ENCODE measurements at regions not wholly inside any gene's neighbourhood (a gene's known extent, or its start where the extent isn't known, plus 50 kb on each side); places are given as distances from the start of the nearest gene placed in this dataset.

- Histone ChIP-seq H3K4me1 (ENCODE audit: control insufficient read depth in 2 of 2, insufficient read depth in 2 of 2, low read length in 1 of 2) (no peaks in the 10 kb centered on the region), H3K27ac (ENCODE audit: low read depth in 2 of 2, low read length in 1 of 2) (no peak overlapping the region)
These were observed 2168.6 kb upstream of the PIK3C3 start for GRCh38 chr18:39786477-39786876.

GRCh38 chr18:39784541-39784940 lies 2170.5 kb upstream of the PIK3C3 start:
- H3K9me3 ChIP-seq (ENCODE audit: control insufficient read depth in 2 of 2, insufficient read depth in 1 of 2, low read depth in 1 of 2, low read length in 1 of 2), result no peaks in the 10 kb centered on the region
- H3K4me1 ChIP-seq (ENCODE audit: control insufficient read depth in 2 of 2, insufficient read depth in 2 of 2, low read length in 1 of 2), result no peaks in the 10 kb centered on the region
- H3K27me3 ChIP-seq (ENCODE audit: control insufficient read depth in 1 of 2, insufficient read depth in 2 of 2, low read length in 2 of 2), result no peaks in the 10 kb centered on the region
- H3K36me3 ChIP-seq (ENCODE audit: control insufficient read depth in 2 of 2, insufficient read depth in 2 of 2, low read length in 1 of 2), result no peaks in the 10 kb centered on the region
- H3K4me3 ChIP-seq (ENCODE audit: low read depth in 1 of 2, low read length in 2 of 2), result no peak overlapping the region
- no peak overlapping the region for H3K27ac ChIP-seq (ENCODE audit: low read depth in 2 of 2, low read length in 1 of 2)
- 92 to 95% methylated on average over 5 of the region's 5 CpGs for WGBS, 2 donors

More at GRCh38 chr18:39786477-39786876, 2168.6 kb upstream of the PIK3C3 start:
- no peaks in the 10 kb centered on the region for H3K9me3 ChIP-seq (ENCODE audit: control insufficient read depth in 2 of 2, insufficient read depth in 1 of 2, low read depth in 1 of 2, low read length in 1 of 2)
- H3K27me3 ChIP-seq (ENCODE audit: control insufficient read depth in 1 of 2, insufficient read depth in 2 of 2, low read length in 2 of 2), result no peaks in the 10 kb centered on the region
- H3K4me3 ChIP-seq (ENCODE audit: low read depth in 1 of 2, low read length in 2 of 2), result no peak overlapping the region
- H3K36me3 ChIP-seq (ENCODE audit: control insufficient read depth in 2 of 2, insufficient read depth in 2 of 2, low read length in 1 of 2), result no peaks in the 10 kb centered on the region

- Histone ChIP-seq H3K4me3 (ENCODE audit: low read depth in 1 of 2, low read length in 2 of 2) (no peak overlapping the region), H3K4me1 (ENCODE audit: control insufficient read depth in 2 of 2, insufficient read depth in 2 of 2, low read length in 1 of 2) (no peaks in the 10 kb centered on the region), H3K27ac (ENCODE audit: low read depth in 2 of 2, low read length in 1 of 2) (no peak overlapping the region), H3K27me3 (ENCODE audit: control insufficient read depth in 1 of 2, insufficient read depth in 2 of 2, low read length in 2 of 2) (no peaks in the 10 kb centered on the region), H3K9me3 (ENCODE audit: control insufficient read depth in 2 of 2, insufficient read depth in 1 of 2, low read depth in 1 of 2, low read length in 1 of 2) (no peaks in the 10 kb centered on the region), H3K36me3 (ENCODE audit: control insufficient read depth in 2 of 2, insufficient read depth in 2 of 2, low read length in 1 of 2) (no peaks in the 10 kb centered on the region)
- WGBS, 2 donors, result 66 to 69% methylated on average over 6 of the region's 6 CpGs
These were observed 2173.5 kb upstream of the PIK3C3 start for GRCh38 chr18:39781565-39781964.

GRCh38 chr18:39780774-39781173 lies 2174.3 kb upstream of the PIK3C3 start:
- no peaks in the 10 kb centered on the region for H3K36me3 ChIP-seq (ENCODE audit: control insufficient read depth in 2 of 2, insufficient read depth in 2 of 2, low read length in 1 of 2)
- H3K27ac ChIP-seq (ENCODE audit: low read depth in 2 of 2, low read length in 1 of 2), result no peak overlapping the region
- WGBS, 2 donors, result 78 to 81% methylated on average over 4 of the region's 4 CpGs
- H3K27me3 ChIP-seq (ENCODE audit: control insufficient read depth in 1 of 2, insufficient read depth in 2 of 2, low read length in 2 of 2), result no peaks in the 10 kb centered on the region
- H3K4me3 ChIP-seq (ENCODE audit: low read depth in 1 of 2, low read length in 2 of 2), result no peak overlapping the region
- H3K9me3 ChIP-seq (ENCODE audit: control insufficient read depth in 2 of 2, insufficient read depth in 1 of 2, low read depth in 1 of 2, low read length in 1 of 2), result no peaks in the 10 kb centered on the region
- no peaks in the 10 kb centered on the region for H3K4me1 ChIP-seq (ENCODE audit: control insufficient read depth in 2 of 2, insufficient read depth in 2 of 2, low read length in 1 of 2)

GRCh38 chr18:39779926-39780325 lies 2175.1 kb upstream of the PIK3C3 start:
- no peaks in the 10 kb centered on the region for H3K9me3 ChIP-seq (ENCODE audit: control insufficient read depth in 2 of 2, insufficient read depth in 1 of 2, low read depth in 1 of 2, low read length in 1 of 2)
- H3K4me3 ChIP-seq (ENCODE audit: low read depth in 1 of 2, low read length in 2 of 2), result no peak overlapping the region
- no peak overlapping the region for H3K27ac ChIP-seq (ENCODE audit: low read depth in 2 of 2, low read length in 1 of 2)
- H3K36me3 ChIP-seq (ENCODE audit: control insufficient read depth in 2 of 2, insufficient read depth in 2 of 2, low read length in 1 of 2), result no peaks in the 10 kb centered on the region
- 95 to 98% methylated on average over 2 of the region's 2 CpGs for WGBS, 2 donors
- H3K27me3 ChIP-seq (ENCODE audit: control insufficient read depth in 1 of 2, insufficient read depth in 2 of 2, low read length in 2 of 2), result no peaks in the 10 kb centered on the region
- no peaks in the 10 kb centered on the region for H3K4me1 ChIP-seq (ENCODE audit: control insufficient read depth in 2 of 2, insufficient read depth in 2 of 2, low read length in 1 of 2)

- Histone ChIP-seq H3K9me3 (ENCODE audit: control insufficient read depth in 2 of 2, insufficient read depth in 1 of 2, low read depth in 1 of 2, low read length in 1 of 2) (no peaks in the 10 kb centered on the region), H3K27me3 (ENCODE audit: control insufficient read depth in 1 of 2, insufficient read depth in 2 of 2, low read length in 2 of 2) (no peaks in the 10 kb centered on the region)
These were observed 2178.3 kb upstream of the PIK3C3 start for GRCh38 chr18:39776766-39777165.

GRCh38 chr18:39774957-39775598 lies 2180.0 kb upstream of the PIK3C3 start:
- H3K4me1 ChIP-seq (ENCODE audit: control insufficient read depth in 2 of 2, insufficient read depth in 2 of 2, low read length in 1 of 2), result no peaks in the 10 kb centered on the region
- no peak overlapping the region for H3K27ac ChIP-seq (ENCODE audit: low read depth in 2 of 2, low read length in 1 of 2)
- H3K36me3 ChIP-seq (ENCODE audit: control insufficient read depth in 2 of 2, insufficient read depth in 2 of 2, low read length in 1 of 2), result no peaks in the 10 kb centered on the region
- no peaks in the 10 kb centered on the region for H3K9me3 ChIP-seq (ENCODE audit: control insufficient read depth in 2 of 2, insufficient read depth in 1 of 2, low read depth in 1 of 2, low read length in 1 of 2)
- H3K27me3 ChIP-seq (ENCODE audit: control insufficient read depth in 1 of 2, insufficient read depth in 2 of 2, low read length in 2 of 2), result no peaks in the 10 kb centered on the region
- 70 to 74% methylated on average over 3 of the region's 3 CpGs for WGBS, 2 donors
- no peak overlapping the region for H3K4me3 ChIP-seq (ENCODE audit: low read depth in 1 of 2, low read length in 2 of 2)

More at GRCh38 chr18:39776766-39777165, 2178.3 kb upstream of the PIK3C3 start:
- H3K4me3 ChIP-seq (ENCODE audit: low read depth in 1 of 2, low read length in 2 of 2), result no peak overlapping the region
- no peak overlapping the region for H3K27ac ChIP-seq (ENCODE audit: low read depth in 2 of 2, low read length in 1 of 2)
- no peaks in the 10 kb centered on the region for H3K4me1 ChIP-seq (ENCODE audit: control insufficient read depth in 2 of 2, insufficient read depth in 2 of 2, low read length in 1 of 2)
- no peaks in the 10 kb centered on the region for H3K36me3 ChIP-seq (ENCODE audit: control insufficient read depth in 2 of 2, insufficient read depth in 2 of 2, low read length in 1 of 2)

GRCh38 chr18:39773646-39774045 lies 2181.4 kb upstream of the PIK3C3 start:
- Histone ChIP-seq H3K27me3 (ENCODE audit: control insufficient read depth in 1 of 2, insufficient read depth in 2 of 2, low read length in 2 of 2) (no peaks in the 10 kb centered on the region), H3K27ac (ENCODE audit: low read depth in 2 of 2, low read length in 1 of 2) (no peak overlapping the region), H3K4me1 (ENCODE audit: control insufficient read depth in 2 of 2, insufficient read depth in 2 of 2, low read length in 1 of 2) (no peaks in the 10 kb centered on the region), H3K4me3 (ENCODE audit: low read depth in 1 of 2, low read length in 2 of 2) (no peak overlapping the region), H3K9me3 (ENCODE audit: control insufficient read depth in 2 of 2, insufficient read depth in 1 of 2, low read depth in 1 of 2, low read length in 1 of 2) (no peaks in the 10 kb centered on the region), H3K36me3 (ENCODE audit: control insufficient read depth in 2 of 2, insufficient read depth in 2 of 2, low read length in 1 of 2) (no peaks in the 10 kb centered on the region)
- WGBS, 2 donors, result 63 to 79% methylated on average over 2 of the region's 2 CpGs

GRCh38 chr18:39772155-39772919 lies 2182.7 kb upstream of the PIK3C3 start:
- Histone ChIP-seq H3K36me3 (ENCODE audit: control insufficient read depth in 2 of 2, insufficient read depth in 2 of 2, low read length in 1 of 2) (no peaks in the 10 kb centered on the region), H3K27ac (ENCODE audit: low read depth in 2 of 2, low read length in 1 of 2) (no peak overlapping the region), H3K27me3 (ENCODE audit: control insufficient read depth in 1 of 2, insufficient read depth in 2 of 2, low read length in 2 of 2) (no peaks in the 10 kb centered on the region), H3K4me3 (ENCODE audit: low read depth in 1 of 2, low read length in 2 of 2) (no peak overlapping the region), H3K9me3 (ENCODE audit: control insufficient read depth in 2 of 2, insufficient read depth in 1 of 2, low read depth in 1 of 2, low read length in 1 of 2) (no peaks in the 10 kb centered on the region), H3K4me1 (ENCODE audit: control insufficient read depth in 2 of 2, insufficient read depth in 2 of 2, low read length in 1 of 2) (no peaks in the 10 kb centered on the region)
- 70 to 75% methylated on average over 1 of the region's 1 CpG for whole genome bisulfite sequencing, 2 donors

- no peaks in the 10 kb centered on the region for H3K27me3 ChIP-seq (ENCODE audit: control insufficient read depth in 1 of 2, insufficient read depth in 2 of 2, low read length in 2 of 2)
- H3K27ac ChIP-seq (ENCODE audit: low read depth in 2 of 2, low read length in 1 of 2), result no peak overlapping the region
- no peak overlapping the region for H3K4me3 ChIP-seq (ENCODE audit: low read depth in 1 of 2, low read length in 2 of 2)
- no peaks in the 10 kb centered on the region for H3K4me1 ChIP-seq (ENCODE audit: control insufficient read depth in 2 of 2, insufficient read depth in 2 of 2, low read length in 1 of 2)
- no peaks in the 10 kb centered on the region for H3K9me3 ChIP-seq (ENCODE audit: control insufficient read depth in 2 of 2, insufficient read depth in 1 of 2, low read depth in 1 of 2, low read length in 1 of 2)
- H3K36me3 ChIP-seq (ENCODE audit: control insufficient read depth in 2 of 2, insufficient read depth in 2 of 2, low read length in 1 of 2), result no peaks in the 10 kb centered on the region
- 84% methylated on average over 1 of the region's 1 CpG for WGBS, 2 donors
These were observed 2184.6 kb upstream of the PIK3C3 start for GRCh38 chr18:39770399-39770798.

All from esophagus (tissue), 2 donors.